Mesenchymal stem cell (in vitro differentiated cells and primary cell): ENCODE measurements at regions not wholly inside any gene's neighbourhood (a gene's known extent, or its start where the extent isn't known, plus 50 kb on each side); places are given as distances from the start of the nearest gene placed in this dataset.
"Not testable (repeated sequence)": the region's sequence is repeated elsewhere in the genome, so short reads cannot be mapped to it uniquely, and the experiment has no call there.

ENCODE experiments used
- DNase-seq: peaks from one replicate; pipeline ENCODE4 v3.0.0-alpha.2; 2013
- H2AFZ ChIP-seq: one replicate; pipeline ENCODE4 v1.6.1; 2013; ENCODE audit warnings: low read depth, mild to moderate bottlenecking, control low read depth, inconsistent platforms, low read length, moderate library complexity
- H2AK5ac ChIP-seq: 2 replicates; pipeline ENCODE4 v1.6.1; 2013; ENCODE audit warnings: low read length, moderate library complexity, mild to moderate bottlenecking, inconsistent platforms; ENCODE audit not compliant: severe bottlenecking
- H2BK120ac ChIP-seq: one replicate; pipeline ENCODE4 v1.6.1; 2013; ENCODE audit warnings: low read depth, mild to moderate bottlenecking, inconsistent platforms, low read length, moderate library complexity
- H2BK12ac ChIP-seq, 2 experiments: one replicate each; pipeline ENCODE4 v1.6.1; 2013; ENCODE audit warnings: inconsistent platforms in 2 of 2, low read length in 2 of 2, mild to moderate bottlenecking in 2 of 2, moderate library complexity in 2 of 2, control low read depth in 1 of 2
- H2BK15ac ChIP-seq: one replicate; pipeline ENCODE4 v1.6.1; 2013; ENCODE audit warnings: mild to moderate bottlenecking, low read depth, inconsistent platforms; ENCODE audit not compliant: poor library complexity, severe bottlenecking
- H2BK5ac ChIP-seq: 2 replicates; pipeline ENCODE4 v1.6.1; 2013; ENCODE audit warnings: low read depth, mild to moderate bottlenecking, low read length, control low read depth, inconsistent platforms; ENCODE audit not compliant: poor library complexity, severe bottlenecking
- H3K14ac ChIP-seq, 2 experiments: one replicate each; pipeline ENCODE4 v1.6.1; 2013; ENCODE audit warnings: inconsistent platforms in 2 of 2, low read length in 2 of 2, control low read depth in 1 of 2, mild to moderate bottlenecking in 1 of 2, moderate library complexity in 1 of 2
- H3K18ac ChIP-seq, 2 experiments: one replicate each; pipeline ENCODE4 v1.6.1; 2013; ENCODE audit warnings: inconsistent platforms in 2 of 2, low read length in 2 of 2, control low read depth in 1 of 2, low read depth in 1 of 2, mild to moderate bottlenecking in 1 of 2
- H3K23ac ChIP-seq, 2 experiments: one replicate each; pipeline ENCODE4 v1.6.1; 2013; ENCODE audit warnings: inconsistent platforms in 2 of 2, low read length in 2 of 2, mild to moderate bottlenecking in 2 of 2, moderate library complexity in 2 of 2, control low read depth in 1 of 2
- H3K27ac ChIP-seq: 2 replicates; pipeline ENCODE4 v1.5.1; 2013; ENCODE audit warnings: mild to moderate bottlenecking, moderate library complexity, low read length, control low read depth, inconsistent platforms; ENCODE audit not compliant: poor library complexity, severe bottlenecking
- H3K27me3 ChIP-seq, 2 experiments: 2 replicates each; pipeline versions ENCODE4 v1.6.1 to v1.7.0; 2013; ENCODE audit warnings: low read length in 2 of 2, mild to moderate bottlenecking in 2 of 2, moderate library complexity in 2 of 2, control low read depth in 1 of 2, inconsistent platforms in 1 of 2; ENCODE audit not compliant: control insufficient read depth in 1 of 2, insufficient read depth in 1 of 2
- H3K36me3 ChIP-seq, 2 experiments: 2 replicates each; pipeline versions ENCODE4 v1.6.1 to v1.7.0; 2013; ENCODE audit warnings: low read length in 2 of 2, control low read depth in 1 of 2, inconsistent platforms in 1 of 2, low read depth in 1 of 2, mild to moderate bottlenecking in 1 of 2; ENCODE audit not compliant: insufficient read depth in 2 of 2, control insufficient read depth in 1 of 2
- H3K4ac ChIP-seq, 2 experiments: one replicate each; pipeline ENCODE4 v1.6.1; 2013; ENCODE audit warnings: inconsistent platforms in 2 of 2, low read length in 2 of 2, mild to moderate bottlenecking in 2 of 2, moderate library complexity in 2 of 2, control low read depth in 1 of 2, low read depth in 1 of 2
- H3K4me1 ChIP-seq: 2 replicates; pipeline ENCODE4 v1.6.1; 2013; ENCODE audit warnings: low read depth, low read length, control low read depth; ENCODE audit not compliant: control insufficient read depth, insufficient read depth
- H3K4me2 ChIP-seq: 2 replicates; pipeline ENCODE4 v1.6.1; 2013; ENCODE audit warnings: low read length, mild to moderate bottlenecking, inconsistent platforms; ENCODE audit not compliant: poor library complexity, severe bottlenecking
- H3K4me3 ChIP-seq, 2 experiments: 2 replicates each; pipeline versions ENCODE4 v1.5.1 to v1.7.0; 2013; ENCODE audit warnings: low read length in 2 of 2, mild to moderate bottlenecking in 2 of 2, control low read depth in 1 of 2, low read depth in 1 of 2; ENCODE audit not compliant: insufficient read depth in 1 of 2
- H3K79me1 ChIP-seq: replicated peaks from 2 replicates; pipeline ENCODE4 v1.6.1; 2013; ENCODE audit warnings: mild to moderate bottlenecking, control low read depth, low read length, inconsistent platforms; ENCODE audit not compliant: poor library complexity, severe bottlenecking
- H3K9ac ChIP-seq: 2 replicates; pipeline ENCODE4 v1.7.0; 2013; ENCODE audit warnings: mild to moderate bottlenecking, low read length, moderate library complexity
- H3K9me3 ChIP-seq: 2 replicates; pipeline ENCODE4 v1.7.0; 2013; ENCODE audit warnings: mild to moderate bottlenecking, low read length; ENCODE audit not compliant: control insufficient read depth
- H4K8ac ChIP-seq: one replicate; pipeline ENCODE4 v1.6.1; 2013; ENCODE audit warnings: inconsistent platforms, mild to moderate bottlenecking, low read length, moderate library complexity
- H4K91ac ChIP-seq: one replicate; pipeline ENCODE4 v1.6.1; 2013; ENCODE audit warnings: mild to moderate bottlenecking, low read length, inconsistent platforms
- WGBS: methylation state at CpG from one replicate; pipeline ENCODE4 v1.1.7; 2013; ENCODE audit warnings: mixed read lengths; 5-methylcytosine and 5-hydroxymethylcytosine counted together

DNA sequence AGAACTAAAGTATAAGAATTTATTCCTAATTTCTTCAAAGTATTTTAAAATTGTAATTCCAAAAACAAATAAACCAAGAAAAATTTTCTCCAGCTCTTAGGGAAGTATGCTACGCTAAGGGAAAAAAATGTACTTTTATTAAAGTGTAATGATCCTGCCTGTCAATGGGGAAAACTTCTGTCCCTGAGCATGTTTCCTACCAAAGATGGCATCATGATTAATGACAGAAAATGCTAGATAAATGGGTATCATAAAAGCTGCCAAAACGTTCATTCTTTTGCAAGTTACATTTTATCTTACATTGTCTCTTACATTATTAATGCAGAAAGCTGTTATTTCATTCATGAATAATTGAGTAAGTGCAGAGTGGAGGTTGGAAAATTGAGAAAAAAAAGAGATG lies 443.4 kb downstream of the TECRL start:
- no peak overlapping the region for H2BK15ac ChIP-seq
- no peak overlapping the region for H2AK5ac ChIP-seq
- H2AFZ ChIP-seq = no peak overlapping the region
- no peak overlapping the region for H3K18ac ChIP-seq
- no peak overlapping the region for H2BK120ac ChIP-seq
- no peaks in the 10 kb centered on the region for H3K36me3 ChIP-seq
- H3K9me3 ChIP-seq = no peaks in the 10 kb centered on the region
- H3K4me1 ChIP-seq = no peaks in the 10 kb centered on the region
- no peak overlapping the region for H3K4me2 ChIP-seq
- no peak overlapping the region for H4K8ac ChIP-seq
- H4K91ac ChIP-seq = no peak overlapping the region
- WGBS = 100% methylated on average over 1 of the region's 2 CpGs
- no peak overlapping the region for H3K4me3 ChIP-seq
- H3K4ac ChIP-seq = no peak overlapping the region
- H2BK5ac ChIP-seq = no peak overlapping the region
- H3K23ac ChIP-seq = no peak overlapping the region
- no peak overlapping the region for H3K14ac ChIP-seq
- no peak overlapping the region for H2BK12ac ChIP-seq
- DNase-seq = no peak
- H3K79me1 ChIP-seq = no peaks in the 10 kb centered on the region
- H3K27me3 ChIP-seq = no peaks in the 10 kb centered on the region
- no peak overlapping the region for H3K27ac ChIP-seq
- H3K9ac ChIP-seq = no peak overlapping the region

DNA sequence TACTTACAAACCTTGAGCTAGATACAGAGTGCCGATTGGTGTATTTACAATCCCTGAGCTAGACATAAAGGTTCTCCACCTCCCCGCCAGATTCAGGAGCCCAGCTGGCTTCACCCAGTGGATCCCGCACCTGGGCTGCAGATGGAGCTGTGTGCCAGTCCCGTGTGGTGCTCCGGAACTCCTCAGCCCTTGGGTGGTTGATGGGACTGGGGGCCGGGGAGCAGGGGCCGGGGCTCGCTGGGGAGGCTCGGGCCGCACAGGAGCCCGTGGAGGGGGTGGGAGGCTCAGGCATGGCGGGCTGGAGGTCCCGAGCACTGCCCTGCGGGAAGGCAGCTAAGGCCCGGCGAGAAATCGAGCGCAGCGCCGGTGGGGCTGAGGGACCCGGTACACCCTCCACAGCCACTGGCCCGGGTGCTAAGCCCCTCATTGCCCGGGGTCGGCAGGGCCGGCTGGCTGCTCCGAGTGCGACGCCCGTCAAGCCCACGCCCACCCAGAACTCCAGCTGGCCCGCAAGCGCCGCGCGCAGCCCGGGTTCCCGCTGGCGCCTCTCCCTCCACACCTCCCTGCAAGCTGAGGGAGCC lies 466.5 kb downstream of the TECRL start:
- H3K79me1 ChIP-seq, H4K8ac ChIP-seq, DNase-seq, H4K91ac ChIP-seq, H3K4ac ChIP-seq, H2AFZ ChIP-seq, H3K4me2 ChIP-seq, H3K27me3 ChIP-seq, H3K18ac ChIP-seq, H3K9me3 ChIP-seq, H2BK120ac ChIP-seq, H3K27ac ChIP-seq, H3K4me3 ChIP-seq, H2BK15ac ChIP-seq, H2BK12ac ChIP-seq, H3K4me1 ChIP-seq, H3K14ac ChIP-seq, H3K36me3 ChIP-seq, H3K23ac ChIP-seq, H2BK5ac ChIP-seq, H3K9ac ChIP-seq, H2AK5ac ChIP-seq: not testable (repeated sequence)
- WGBS = 95% methylated on average over 34 of the region's 38 CpGs

DNA sequence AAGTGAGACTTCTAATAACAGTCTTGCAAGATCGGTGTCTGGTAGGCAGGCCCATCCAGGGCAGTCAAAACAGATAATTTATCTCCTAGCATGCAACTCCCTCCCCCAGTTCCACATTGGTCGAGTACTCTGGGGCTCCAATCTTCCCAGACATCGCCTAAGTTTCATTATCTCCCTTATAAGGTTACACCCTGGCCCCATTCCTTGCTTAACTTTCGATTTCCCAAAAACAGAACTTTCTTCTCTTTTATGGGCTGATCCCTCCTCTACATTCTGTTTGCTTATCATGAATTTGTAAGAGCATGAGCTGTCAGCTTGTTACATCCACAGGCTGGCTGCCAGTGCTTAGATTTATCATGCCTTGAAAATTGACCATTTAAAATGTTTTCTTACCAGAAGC lies 471.3 kb downstream of the TECRL start:
- Histone ChIP-seq H3K4me3 (peak overlapping the region in 1 of 2 experiments; percentile 49), H3K27me3 (no peaks in the 10 kb centered on the region), H3K27ac (no peak overlapping the region), H2AK5ac (no peak overlapping the region), H3K79me1 (no peaks in the 10 kb centered on the region), H2BK120ac (no peak overlapping the region), H3K14ac (no peak overlapping the region), H3K4me2 (no peak overlapping the region), H2BK12ac (no peak overlapping the region), H3K18ac (no peak overlapping the region), H3K9me3 (no peaks in the 10 kb centered on the region), H2BK15ac (no peak overlapping the region), H3K36me3 (no peaks in the 10 kb centered on the region), H3K4ac (no peak overlapping the region), H2BK5ac (no peak overlapping the region), H4K8ac (no peak overlapping the region), H4K91ac (no peak overlapping the region), H3K23ac (no peak overlapping the region), H3K4me1 (no peaks in the 10 kb centered on the region), H2AFZ (no peak overlapping the region), H3K9ac (peak overlapping the region; percentile 71)
- DNase-seq = peak; percentile 34
- WGBS = 66% methylated on average over 4 of the region's 4 CpGs

GRCh38 chr4:63922146-63922545 lies 487.1 kb downstream of the TECRL start:
- H4K8ac ChIP-seq = no peak overlapping the region
- H3K23ac ChIP-seq = no peak overlapping the region
- no peak overlapping the region for H3K14ac ChIP-seq
- H3K9ac ChIP-seq = no peak overlapping the region
- no peak overlapping the region for H3K4me3 ChIP-seq
- no peaks in the 10 kb centered on the region for H3K4me1 ChIP-seq
- no peak overlapping the region for H2BK15ac ChIP-seq
- no peak overlapping the region for H2AFZ ChIP-seq
- H3K9me3 ChIP-seq = peaks cover 4% of the 10 kb centered on the region
- H2BK120ac ChIP-seq = no peak overlapping the region
- no peak overlapping the region for H2AK5ac ChIP-seq
- no peaks in the 10 kb centered on the region for H3K36me3 ChIP-seq
- no peak overlapping the region for H3K18ac ChIP-seq
- no peak overlapping the region for H2BK5ac ChIP-seq
- 75% methylated on average over 8 of the region's 8 CpGs for WGBS
- H3K27me3 ChIP-seq = no peaks in the 10 kb centered on the region
- no peaks in the 10 kb centered on the region for H3K79me1 ChIP-seq
- H2BK12ac ChIP-seq = no peak overlapping the region
- H3K27ac ChIP-seq = no peak overlapping the region
- H4K91ac ChIP-seq = no peak overlapping the region
- no peak overlapping the region for H3K4me2 ChIP-seq
- no peak overlapping the region for H3K4ac ChIP-seq
- no peak for DNase-seq
